Gastrocnemius medialis (tissue), 4 donors: ENCODE measurements at regions not wholly inside any gene's neighbourhood (a gene's known extent, or its start where the extent isn't known, plus 50 kb on each side); places are given as distances from the start of the nearest gene placed in this dataset.

Experiments used
- POLR2A ChIP-seq, 2 donors: fragments of 450-650 bp; IDR thresholded peaks; one replicate each; pipeline ENCODE4 v1.6.1; 2017; ENCODE audit warnings: antibody characterized with exemption in 2 of 2, mild to moderate bottlenecking in 2 of 2, moderate library complexity in 2 of 2
- TF ChIP-seq, protein P1 (sequence below), 5 experiments: fragments of 450-650 bp in 3 of 5; fragments of 200-600 bp in 2 of 5; sonication (generic) in 2 of 5; IDR thresholded peaks in 4 of 5; conservative IDR thresholded peaks in 1 of 5; 1 replicate in 4 of 5; 2 replicates in 1 of 5; pipeline ENCODE4 v1.5.1; 2016 to 2019; ENCODE audit warnings: antibody characterized with exemption in 5 of 5, mild to moderate bottlenecking in 3 of 5, moderate library complexity in 3 of 5

- TF ChIP-seq, protein P1, sequence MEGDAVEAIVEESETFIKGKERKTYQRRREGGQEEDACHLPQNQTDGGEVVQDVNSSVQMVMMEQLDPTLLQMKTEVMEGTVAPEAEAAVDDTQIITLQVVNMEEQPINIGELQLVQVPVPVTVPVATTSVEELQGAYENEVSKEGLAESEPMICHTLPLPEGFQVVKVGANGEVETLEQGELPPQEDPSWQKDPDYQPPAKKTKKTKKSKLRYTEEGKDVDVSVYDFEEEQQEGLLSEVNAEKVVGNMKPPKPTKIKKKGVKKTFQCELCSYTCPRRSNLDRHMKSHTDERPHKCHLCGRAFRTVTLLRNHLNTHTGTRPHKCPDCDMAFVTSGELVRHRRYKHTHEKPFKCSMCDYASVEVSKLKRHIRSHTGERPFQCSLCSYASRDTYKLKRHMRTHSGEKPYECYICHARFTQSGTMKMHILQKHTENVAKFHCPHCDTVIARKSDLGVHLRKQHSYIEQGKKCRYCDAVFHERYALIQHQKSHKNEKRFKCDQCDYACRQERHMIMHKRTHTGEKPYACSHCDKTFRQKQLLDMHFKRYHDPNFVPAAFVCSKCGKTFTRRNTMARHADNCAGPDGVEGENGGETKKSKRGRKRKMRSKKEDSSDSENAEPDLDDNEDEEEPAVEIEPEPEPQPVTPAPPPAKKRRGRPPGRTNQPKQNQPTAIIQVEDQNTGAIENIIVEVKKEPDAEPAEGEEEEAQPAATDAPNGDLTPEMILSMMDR (IDR thresholded peaks at IDR 0.05 in 4 of 5, conservative IDR thresholded peaks at IDR 0.05 in 1 of 5): no peak
- TF ChIP-seq POLR2A (IDR thresholded peaks at IDR 0.05): no peak
Measured at GRCh38 chr5:116779846-116780245, 205.2 kb upstream of the SEMA6A start.
